ENCODE measurements at regions not wholly inside any gene's neighbourhood (a gene's known extent, or its start where the extent isn't known, plus 50 kb on each side); places are given as distances from the start of the nearest gene placed in this dataset.

DNA sequence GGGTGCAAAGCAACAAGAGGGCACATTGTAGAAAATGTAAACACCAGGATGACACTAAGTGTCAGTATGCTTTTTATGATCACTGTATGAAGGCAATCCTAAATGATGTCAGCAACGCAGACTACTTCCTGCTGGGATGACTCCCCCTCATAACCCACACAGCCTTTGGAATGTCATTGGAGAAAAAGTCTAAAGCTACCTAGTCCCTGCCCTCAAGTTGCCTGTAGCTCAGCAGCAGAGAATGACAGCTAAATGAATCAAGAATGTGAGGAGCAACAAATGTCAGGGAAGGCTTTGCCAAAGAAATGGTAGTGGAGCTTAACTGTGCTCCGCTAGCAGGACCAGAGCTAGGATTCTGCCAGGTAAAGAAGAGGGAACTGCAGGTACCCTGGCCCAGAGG, 555.6 kb downstream of the CD83 start:
- Histone ChIP-seq H3K4me1 (peaks cover 4 to 18% (median 14%) of the 10 kb centered on the region in 4 donors), H3K4me3 (no peak overlapping the region), H3K27me3 (no peaks in the 10 kb centered on the region), H3K27ac (no peak overlapping the region), H3K9me3 (no peaks in the 10 kb centered on the region), H3K36me3 (no peaks in the 10 kb centered on the region)
- intact Hi-C loops (cut with DNase I; ENCODE audit: low total_unique reads): no loop called here
- no peak for DNase-seq
- 93 to 99% (median 95%) methylated on average over 2 of the region's 2 CpGs for WGBS, 5 donors
- TF ChIP-seq EP300 (IDR thresholded peaks at IDR 0.05) (no peak), POLR2AphosphoS5 (IDR thresholded peaks at IDR 0.05) (no peak), POLR2A (IDR thresholded peaks at IDR 0.05) (no peak)
- TF ChIP-seq, protein P1, sequence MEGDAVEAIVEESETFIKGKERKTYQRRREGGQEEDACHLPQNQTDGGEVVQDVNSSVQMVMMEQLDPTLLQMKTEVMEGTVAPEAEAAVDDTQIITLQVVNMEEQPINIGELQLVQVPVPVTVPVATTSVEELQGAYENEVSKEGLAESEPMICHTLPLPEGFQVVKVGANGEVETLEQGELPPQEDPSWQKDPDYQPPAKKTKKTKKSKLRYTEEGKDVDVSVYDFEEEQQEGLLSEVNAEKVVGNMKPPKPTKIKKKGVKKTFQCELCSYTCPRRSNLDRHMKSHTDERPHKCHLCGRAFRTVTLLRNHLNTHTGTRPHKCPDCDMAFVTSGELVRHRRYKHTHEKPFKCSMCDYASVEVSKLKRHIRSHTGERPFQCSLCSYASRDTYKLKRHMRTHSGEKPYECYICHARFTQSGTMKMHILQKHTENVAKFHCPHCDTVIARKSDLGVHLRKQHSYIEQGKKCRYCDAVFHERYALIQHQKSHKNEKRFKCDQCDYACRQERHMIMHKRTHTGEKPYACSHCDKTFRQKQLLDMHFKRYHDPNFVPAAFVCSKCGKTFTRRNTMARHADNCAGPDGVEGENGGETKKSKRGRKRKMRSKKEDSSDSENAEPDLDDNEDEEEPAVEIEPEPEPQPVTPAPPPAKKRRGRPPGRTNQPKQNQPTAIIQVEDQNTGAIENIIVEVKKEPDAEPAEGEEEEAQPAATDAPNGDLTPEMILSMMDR (IDR thresholded peaks at IDR 0.05): no peak

DNA sequence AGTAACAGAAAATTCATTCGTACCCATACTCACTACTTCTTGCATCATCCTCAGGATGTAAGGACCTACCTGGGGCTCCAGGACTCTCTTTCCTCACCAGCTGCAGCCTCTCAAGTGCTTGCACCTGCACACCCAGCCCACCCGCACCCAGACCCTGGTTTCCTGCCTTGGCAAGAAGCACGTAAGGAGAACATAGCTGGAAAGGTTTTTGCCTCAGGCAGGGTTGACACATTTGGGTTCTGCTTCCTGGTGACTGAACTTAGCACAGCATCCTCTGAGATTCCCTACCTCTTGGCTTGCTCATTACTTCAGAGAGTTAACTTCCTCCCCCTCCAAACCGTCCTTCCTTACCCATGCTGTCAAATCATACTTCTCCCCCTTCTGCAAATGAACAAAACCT, 556.9 kb downstream of the CD83 start:
- Histone ChIP-seq H3K9me3 (no peaks in the 10 kb centered on the region), H3K4me3 (no peak overlapping the region), H3K27me3 (no peaks in the 10 kb centered on the region), H3K27ac (no peak overlapping the region), H3K4me1 (peaks cover 4 to 18% (median 14%) of the 10 kb centered on the region in 4 donors), H3K36me3 (no peaks in the 10 kb centered on the region)
- TF ChIP-seq POLR2A (IDR thresholded peaks at IDR 0.05): no peak
- TF ChIP-seq, protein P1 (IDR thresholded peaks at IDR 0.05): no peak
- TF ChIP-seq EP300 (IDR thresholded peaks at IDR 0.05): no peak
- TF ChIP-seq POLR2AphosphoS5 (IDR thresholded peaks at IDR 0.05): no peak
- intact Hi-C loops (cut with DNase I; ENCODE audit: low total_unique reads): no loop called here
- WGBS, 5 donors: 84 to 92% (median 87%) methylated on average over 4 of the region's 4 CpGs
- no peak for DNase-seq

DNA sequence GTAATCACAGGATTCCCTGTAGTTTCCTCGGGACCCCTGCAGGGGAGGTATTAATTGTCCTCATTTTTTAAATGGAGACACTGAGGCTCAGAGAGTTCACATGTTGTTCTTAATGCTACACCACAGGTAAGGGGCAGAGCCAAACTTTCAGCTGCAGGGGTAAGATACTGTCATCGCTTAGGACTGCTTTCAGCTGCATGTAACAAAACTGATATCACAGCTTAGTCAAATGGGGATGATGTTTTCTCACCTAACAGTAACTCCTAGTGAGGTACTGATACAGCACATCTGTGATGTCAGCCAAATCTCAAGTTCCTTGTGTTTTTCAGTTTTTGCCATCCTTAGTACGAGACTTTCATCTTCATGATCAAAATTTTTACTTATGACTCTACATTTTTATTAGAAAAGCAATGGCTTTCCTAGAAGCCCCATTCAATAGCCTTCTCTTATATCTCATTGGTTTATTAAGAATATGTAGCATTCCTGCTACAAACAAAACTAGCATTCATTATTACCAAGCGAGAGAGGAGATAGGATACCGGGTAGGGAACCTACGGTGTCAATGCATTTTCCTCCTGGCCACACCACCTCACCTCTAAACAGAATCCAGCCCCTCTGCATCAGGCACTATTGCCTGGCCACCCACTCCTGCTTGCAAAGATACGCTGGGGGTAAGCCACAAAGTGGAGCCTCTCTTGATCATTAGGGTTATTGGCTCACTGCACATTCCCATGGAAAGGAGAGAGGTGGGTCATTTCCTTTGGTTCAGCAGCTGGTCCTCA, 557.5 kb downstream of the CD83 start:
- no peak overlapping the region for H3K4me3 ChIP-seq
- TF ChIP-seq POLR2A (IDR thresholded peaks at IDR 0.05): no peak
- no peak for TF ChIP-seq POLR2AphosphoS5 (IDR thresholded peaks at IDR 0.05)
- TF ChIP-seq, protein P1 (IDR thresholded peaks at IDR 0.05): no peak
- no peak for TF ChIP-seq EP300 (IDR thresholded peaks at IDR 0.05)
- intact Hi-C loops (cut with DNase I; ENCODE audit: low total_unique reads): no loop called here
- H3K4me1 ChIP-seq: peaks cover 4 to 18% (median 14%) of the 10 kb centered on the region in 4 donors
- H3K36me3 ChIP-seq: no peaks in the 10 kb centered on the region
- no peaks in the 10 kb centered on the region for H3K27me3 ChIP-seq
- 92 to 96% (median 95%) methylated on average over 7 of the region's 7 CpGs for WGBS, 5 donors
- no peaks in the 10 kb centered on the region for H3K9me3 ChIP-seq
- DNase-seq: no peak
- no peak overlapping the region for H3K27ac ChIP-seq

DNA sequence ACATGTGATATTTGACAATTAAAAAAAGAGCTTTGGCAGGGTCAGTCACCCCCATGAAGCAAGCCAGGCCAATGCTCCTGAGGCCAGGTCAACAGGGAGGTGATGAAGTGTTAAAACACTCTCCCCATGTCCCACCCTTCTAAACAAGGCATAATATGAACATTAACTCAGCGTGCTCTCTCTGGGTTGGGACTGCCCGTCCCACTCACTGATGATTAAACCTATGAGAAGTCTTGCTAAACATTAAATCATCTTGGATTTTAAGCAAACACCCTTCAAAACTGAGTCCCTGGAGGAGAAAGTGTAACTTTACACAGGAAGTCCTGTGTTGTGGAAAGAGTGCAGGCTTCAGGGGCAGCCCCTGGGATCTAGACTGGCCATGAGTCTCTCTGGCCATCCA, 558.5 kb downstream of the CD83 start:
- Histone ChIP-seq H3K9me3 (no peaks in the 10 kb centered on the region), H3K4me3 (no peak overlapping the region), H3K27ac (no peak overlapping the region), H3K36me3 (no peaks in the 10 kb centered on the region), H3K27me3 (no peaks in the 10 kb centered on the region), H3K4me1 (peaks cover 0 to 8% (median 5%) of the 10 kb centered on the region in 4 donors)
- 54 to 92% (median 75%) methylated on average over 2 of the region's 2 CpGs for WGBS, 5 donors
- TF ChIP-seq, protein P1 (IDR thresholded peaks at IDR 0.05): no peak
- TF ChIP-seq EP300 (IDR thresholded peaks at IDR 0.05) (no peak), POLR2A (IDR thresholded peaks at IDR 0.05) (no peak), POLR2AphosphoS5 (IDR thresholded peaks at IDR 0.05) (no peak)
- DNase-seq: no peak
- intact Hi-C loops (cut with DNase I; ENCODE audit: low total_unique reads): no loop called here
